NOMO-1 treated with dmso at 0.1 percent for 144 hours (cell line): ENCODE measurements at regions not wholly inside any gene's neighbourhood (a gene's known extent, or its start where the extent isn't known, plus 50 kb on each side); places are given as distances from the start of the nearest gene placed in this dataset.

Source experiments
- DNase-seq: peaks from one replicate; lab custom pipeline; 2025; ENCODE audit not compliant: unreplicated experiment; lab: John Stamatoyannopoulos, UW

GRCh38 chr15:66927201-66928077 is 138.0 kb upstream of the SMAD3 start:
- no peak for DNase-seq

DNA sequence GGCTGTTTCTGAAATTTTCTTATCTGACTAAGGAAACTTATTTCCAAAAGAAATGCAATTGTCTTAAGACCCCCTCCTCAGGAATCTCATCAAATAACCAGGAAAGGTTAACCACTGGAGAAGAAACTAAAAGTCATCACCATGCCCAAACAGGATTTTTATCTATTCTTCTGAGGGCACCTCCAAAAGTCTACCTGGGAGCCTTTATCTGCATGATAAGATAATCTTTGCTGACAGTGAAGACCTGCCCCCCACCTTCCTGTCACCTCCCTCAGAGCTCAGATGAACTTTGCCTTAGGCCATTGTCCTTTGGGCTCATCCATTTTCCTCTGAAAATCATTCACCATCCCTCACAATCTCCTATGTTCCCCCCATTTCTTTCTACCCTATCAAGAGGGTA is 137.3 kb upstream of the SMAD3 start:
- DNase-seq: no peak

DNA sequence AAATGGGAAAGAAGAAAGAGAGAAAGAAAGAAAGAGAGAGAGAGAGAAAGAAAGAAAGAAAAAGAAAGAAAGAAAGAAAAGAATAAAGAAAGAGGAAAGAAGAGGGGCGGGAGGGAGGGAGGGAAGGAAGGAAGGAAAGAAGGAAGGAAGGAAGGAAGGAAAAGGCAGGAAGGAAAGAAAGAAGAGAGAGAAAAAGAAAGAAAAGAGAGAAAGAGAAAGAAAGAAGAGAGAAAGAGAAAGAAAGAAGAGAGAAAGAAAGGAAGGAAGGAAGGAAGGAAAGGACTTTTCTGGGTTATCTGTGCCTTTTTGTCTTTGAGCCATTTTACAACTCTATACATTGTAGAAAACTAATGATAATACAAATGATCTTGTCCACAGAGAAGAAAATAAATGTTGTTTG is 136.6 kb upstream of the SMAD3 start:
- DNase-seq: no peak

- DNase-seq: no peak
These were observed 135.5 kb upstream of the SMAD3 start for GRCh38 chr15:66929843-66930402.

GRCh38 chr15:66931768-66932633 is 133.4 kb upstream of the SMAD3 start:
- no peak for DNase-seq

DNA sequence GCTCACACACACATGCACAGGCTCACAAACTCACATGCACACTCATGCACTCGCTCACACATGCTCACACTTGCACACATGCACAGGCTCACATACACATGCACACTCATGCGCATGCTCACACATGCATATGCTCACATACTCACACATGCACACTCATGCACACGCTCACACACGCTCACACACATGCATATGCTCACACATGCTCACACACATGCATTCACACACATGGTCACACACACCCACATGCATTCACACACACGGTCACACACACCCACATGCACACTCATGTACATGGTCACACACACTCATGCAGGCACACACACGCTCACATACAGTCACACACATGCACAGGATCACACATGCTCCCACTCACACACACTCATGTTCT is 132.8 kb upstream of the SMAD3 start:
- DNase-seq: no peak

DNA sequence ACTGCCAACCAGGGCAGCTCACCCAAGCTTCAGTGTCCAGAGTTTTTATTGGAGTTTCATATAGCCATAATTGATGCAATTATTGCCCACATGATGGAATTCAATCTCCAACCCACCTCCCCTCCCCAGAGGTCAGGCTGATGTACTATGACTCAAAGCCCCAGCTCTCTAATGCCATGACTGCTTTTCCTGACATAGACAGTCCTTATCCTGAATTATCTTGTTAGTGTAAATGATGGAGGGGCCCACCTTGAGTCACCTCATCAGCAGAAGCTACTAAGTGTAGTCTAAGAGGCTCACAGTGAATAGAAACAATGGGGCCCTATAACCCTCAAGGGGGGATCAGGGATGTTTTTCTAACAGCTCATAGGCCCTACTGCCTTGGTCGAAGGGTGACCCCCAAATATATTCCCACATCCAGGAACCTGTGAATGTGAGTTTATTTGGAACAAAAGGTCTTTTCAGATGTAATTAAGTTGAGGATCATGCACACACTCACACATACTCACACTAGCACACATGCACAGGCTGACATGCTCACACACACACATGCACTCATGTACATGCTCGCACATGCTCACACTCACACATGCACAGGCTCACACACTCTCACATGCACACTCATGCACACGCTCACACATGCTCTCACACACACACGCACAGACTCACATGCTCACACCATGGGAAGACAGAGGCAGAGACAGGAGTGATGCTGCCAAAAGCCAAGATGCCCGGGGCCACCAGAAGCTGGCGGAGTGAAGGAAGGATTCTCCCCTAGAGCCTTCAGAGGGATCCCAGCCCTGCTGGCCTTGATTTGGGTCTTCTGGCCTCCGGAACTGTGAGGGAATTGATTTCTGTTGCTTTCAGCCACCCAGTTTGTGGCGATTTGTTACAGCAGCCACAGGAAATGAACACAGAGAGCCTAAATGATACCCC is 131.2 kb upstream of the SMAD3 start:
- DNase-seq: no peak

GRCh38 chr15:66934868-66935520 is 130.4 kb upstream of the SMAD3 start:
- no peak for DNase-seq

- DNase-seq: no peak
These were observed 129.7 kb upstream of the SMAD3 start for GRCh38 chr15:66935688-66936087.

- no peak for DNase-seq
These were observed 129.1 kb upstream of the SMAD3 start for GRCh38 chr15:66936109-66936860.

GRCh38 chr15:66936861-66937582 is 128.4 kb upstream of the SMAD3 start:
- DNase-seq: no peak

DNA sequence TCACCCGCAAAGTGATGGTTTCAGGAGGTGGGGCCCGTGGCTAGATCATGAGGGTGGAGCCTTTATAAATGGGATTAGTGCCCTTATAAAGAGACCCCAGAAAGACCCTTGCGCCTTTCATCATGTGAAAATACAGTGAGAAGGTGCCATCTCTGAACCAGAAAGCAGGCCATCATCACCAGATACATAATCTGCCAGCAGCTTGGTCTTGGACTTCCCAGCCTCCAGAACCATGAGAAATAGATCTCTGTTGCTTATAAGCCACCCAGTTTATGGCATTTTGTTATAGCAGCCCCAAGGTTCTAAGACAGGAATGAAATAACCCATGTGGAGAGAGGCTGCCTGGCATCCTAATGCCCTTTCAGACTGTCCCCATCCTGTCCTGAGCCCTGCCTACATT is 127.8 kb upstream of the SMAD3 start:
- DNase-seq: no peak

- no peak for DNase-seq
These were observed 127.1 kb upstream of the SMAD3 start for GRCh38 chr15:66938114-66938830.

- no peak for DNase-seq
These were observed 126.4 kb upstream of the SMAD3 start for GRCh38 chr15:66939016-66939415.

DNA sequence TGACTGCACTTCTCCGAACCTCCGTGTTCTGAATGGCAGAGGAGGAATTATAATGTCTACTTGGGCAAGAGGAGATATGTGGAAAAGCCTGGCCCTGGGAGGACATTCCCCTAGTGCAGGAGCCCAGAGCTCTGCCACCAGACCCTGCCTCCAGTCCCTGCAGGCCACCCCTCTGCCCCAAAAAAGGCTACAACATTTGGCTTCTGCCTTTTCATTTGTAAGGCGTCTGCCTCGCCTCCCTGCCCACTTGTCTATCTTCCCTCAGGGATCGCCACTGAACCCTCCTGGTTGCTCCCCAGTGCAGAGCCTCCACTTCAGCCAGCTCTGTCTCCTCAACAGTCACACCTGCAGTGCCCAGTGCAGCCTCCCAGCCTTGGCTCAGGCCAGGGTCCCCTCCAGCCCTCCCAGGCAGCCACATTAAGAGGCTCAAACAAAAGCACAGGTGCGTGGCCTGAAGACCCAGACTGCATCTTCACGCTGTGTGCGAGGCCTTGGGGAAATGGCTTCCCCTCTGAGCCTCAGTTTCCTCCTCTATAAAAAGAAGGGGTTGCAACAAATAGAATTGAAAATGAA is 125.9 kb upstream of the SMAD3 start:
- DNase-seq: no peak

- no peak for DNase-seq
These were observed 125.0 kb upstream of the SMAD3 start for GRCh38 chr15:66940368-66940767.

DNA sequence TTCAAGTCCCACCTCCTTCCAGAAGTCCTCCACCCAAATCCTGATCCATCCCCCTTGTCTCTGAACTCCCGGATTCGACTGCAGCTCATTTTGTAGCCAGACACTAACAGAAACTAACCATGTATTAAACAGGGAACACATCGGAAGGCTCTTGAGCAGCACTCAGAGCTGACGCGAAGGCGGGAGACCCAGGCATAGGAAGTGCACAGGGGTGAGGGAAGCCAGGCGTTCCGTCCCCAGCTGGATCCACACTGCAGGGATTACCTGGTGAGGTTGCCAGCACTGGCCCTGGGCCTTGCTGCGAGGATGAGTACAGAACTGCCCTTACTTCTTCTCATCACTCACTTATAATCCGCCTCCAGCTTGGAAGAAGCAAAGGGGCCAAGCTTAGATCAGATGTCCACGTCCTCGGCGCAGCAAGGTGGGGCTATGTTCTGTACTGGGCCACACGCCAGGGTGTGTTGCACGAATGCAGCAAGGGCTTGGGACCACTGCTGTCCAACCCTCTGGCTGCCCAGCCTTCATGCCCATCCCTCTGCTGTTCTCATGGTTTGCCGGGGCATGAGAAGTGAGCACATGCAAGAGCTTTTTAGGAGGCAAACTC is 124.2 kb upstream of the SMAD3 start:
- no peak for DNase-seq
